Liver (tissue), 8 donors: ENCODE measurements at regions not wholly inside any gene's neighbourhood (a gene's known extent, or its start where the extent isn't known, plus 50 kb on each side); places are given as distances from the start of the nearest gene placed in this dataset.

Experiments used
- DNase-seq: peaks from one replicate; pipeline ENCODE4 v3.0.0-alpha.2; 2017; ENCODE audit warnings: low spot score
- H3K27ac ChIP-seq, 2 donors: one replicate each; pipeline ENCODE4 v1.7.0; 2013; ENCODE audit warnings: inconsistent platforms in 2 of 2, low read length in 2 of 2, control low read depth in 1 of 2, low read depth in 1 of 2, mild to moderate bottlenecking in 1 of 2
- H3K27me3 ChIP-seq, 4 donors: one replicate each; pipeline versions ENCODE4 v1.6.1 to v1.7.0; 2013; ENCODE audit warnings: low read length in 3 of 4, inconsistent platforms in 1 of 4, mild to moderate bottlenecking in 1 of 4, moderate library complexity in 1 of 4; ENCODE audit not compliant: control insufficient read depth in 4 of 4, insufficient read depth in 4 of 4
- H3K36me3 ChIP-seq, 4 donors: one replicate each; pipeline versions ENCODE4 v1.6.1 to v1.7.0; 2013; ENCODE audit warnings: low read length in 3 of 4, mild to moderate bottlenecking in 3 of 4, low read depth in 1 of 4, moderate library complexity in 1 of 4; ENCODE audit not compliant: control insufficient read depth in 4 of 4, insufficient read depth in 3 of 4
- H3K4me1 ChIP-seq, 4 donors: one replicate each; pipeline versions ENCODE4 v1.6.1 to v1.7.0; 2013; ENCODE audit warnings: low read length in 3 of 4, mild to moderate bottlenecking in 3 of 4, moderate library complexity in 1 of 4; ENCODE audit not compliant: control insufficient read depth in 4 of 4, insufficient read depth in 4 of 4
- H3K4me3 ChIP-seq, 3 donors: one replicate each; pipeline versions ENCODE4 v1.6.1 to v1.7.0; 2013; ENCODE audit warnings: low read length in 3 of 3, control low read depth in 1 of 3, low read depth in 1 of 3, mild to moderate bottlenecking in 1 of 3
- H3K9ac ChIP-seq, 2 donors: one replicate each; pipeline ENCODE4 v1.7.0; 2013; ENCODE audit warnings: low read length in 2 of 2, mild to moderate bottlenecking in 2 of 2, moderate library complexity in 2 of 2, control low read depth in 1 of 2, low read depth in 1 of 2
- H3K9me3 ChIP-seq, 4 donors: one replicate each; pipeline versions ENCODE4 v1.6.1 to v1.7.0; 2013; ENCODE audit warnings: low read length in 3 of 4; ENCODE audit not compliant: control insufficient read depth in 4 of 4
- EGR1 ChIP-seq, 2 donors: IDR thresholded peaks; 2 replicates each; pipeline ENCODE4 v1.6.1; 2016 to 2018; ENCODE audit warnings: antibody characterized with exemption in 2 of 2, low read depth in 2 of 2
- FOXA1 ChIP-seq: IDR thresholded peaks from 2 replicates; pipeline ENCODE4 v1.6.1; 2016; ENCODE audit warnings: antibody characterized with exemption
- FOXA2 ChIP-seq: IDR thresholded peaks from 2 replicates; pipeline ENCODE4 v1.6.1; 2016; ENCODE audit warnings: antibody characterized with exemption
- GABPA ChIP-seq, 2 donors: IDR thresholded peaks in 1 of 2; conservative IDR thresholded peaks in 1 of 2; 2 replicates each; pipeline ENCODE4 v1.6.1; 2016; ENCODE audit warnings: antibody characterized with exemption in 2 of 2, mild to moderate bottlenecking in 1 of 2, moderate library complexity in 1 of 2
- HNF4A ChIP-seq, 2 donors: conservative IDR thresholded peaks; 2 replicates each; pipeline ENCODE4 v1.6.1; 2016; ENCODE audit warnings: antibody characterized with exemption in 2 of 2, mild to moderate bottlenecking in 2 of 2
- HNF4G ChIP-seq: IDR thresholded peaks from 2 replicates; pipeline ENCODE4 v1.6.1; 2016; ENCODE audit warnings: antibody characterized with exemption
- JUND ChIP-seq, 2 donors: IDR thresholded peaks; 2 replicates each; pipeline ENCODE4 v1.6.1; 2016; ENCODE audit warnings: antibody characterized with exemption in 2 of 2
- NR2F2 ChIP-seq: IDR thresholded peaks from 2 replicates; pipeline ENCODE4 v1.6.1; 2016; ENCODE audit warnings: antibody characterized with exemption
- RAD21 ChIP-seq, 2 donors: IDR thresholded peaks; 2 replicates each; pipeline ENCODE4 v1.6.1; 2016; ENCODE audit warnings: antibody characterized with exemption in 2 of 2, mild to moderate bottlenecking in 2 of 2
- RXRA ChIP-seq, 2 donors: IDR thresholded peaks; 2 replicates each; pipeline ENCODE4 v1.6.1; 2017 to 2018; ENCODE audit warnings: antibody characterized with exemption in 2 of 2, mild to moderate bottlenecking in 1 of 2
- SP1 ChIP-seq: IDR thresholded peaks from 2 replicates; pipeline ENCODE4 v1.6.1; 2018; ENCODE audit warnings: antibody characterized with exemption, mild to moderate bottlenecking
- TAF1 ChIP-seq: conservative IDR thresholded peaks from 2 replicates; pipeline ENCODE4 v1.6.1; 2016; ENCODE audit warnings: antibody characterized with exemption, mild to moderate bottlenecking
- YY1 ChIP-seq: IDR thresholded peaks from 2 replicates; pipeline ENCODE4 v1.6.1; 2016; ENCODE audit warnings: antibody characterized with exemption, mild to moderate bottlenecking
- WGBS: extraction: QIAGEN DNeasy Blood & Tissue Kit; methylation state at CpG from one replicate; pipeline ENCODE4 v1.1.7; 2013; 5-methylcytosine and 5-hydroxymethylcytosine counted together
- TF ChIP-seq, protein P1 (sequence below): IDR thresholded peaks from 2 replicates; pipeline ENCODE4 v1.6.1; 2016; ENCODE audit warnings: antibody characterized with exemption
- TF ChIP-seq, protein P2 (sequence below): fragments of 150-350 bp; IDR thresholded peaks from 2 replicates; pipeline ENCODE4 v1.5.1; 2017; ENCODE audit warnings: improper control_type of control experiment, low read depth, low read length; ENCODE audit not compliant: missing input control
- TF ChIP-seq, protein P3 (sequence below): IDR thresholded peaks from 2 replicates; pipeline ENCODE4 v1.6.1; 2016; ENCODE audit warnings: antibody characterized with exemption, mild to moderate bottlenecking
- donor health status: healthy.
- donor health status: healthy.
- donor health status: healthy.
- donor health status: healthy.
- donor health status: healthy.

DNA sequence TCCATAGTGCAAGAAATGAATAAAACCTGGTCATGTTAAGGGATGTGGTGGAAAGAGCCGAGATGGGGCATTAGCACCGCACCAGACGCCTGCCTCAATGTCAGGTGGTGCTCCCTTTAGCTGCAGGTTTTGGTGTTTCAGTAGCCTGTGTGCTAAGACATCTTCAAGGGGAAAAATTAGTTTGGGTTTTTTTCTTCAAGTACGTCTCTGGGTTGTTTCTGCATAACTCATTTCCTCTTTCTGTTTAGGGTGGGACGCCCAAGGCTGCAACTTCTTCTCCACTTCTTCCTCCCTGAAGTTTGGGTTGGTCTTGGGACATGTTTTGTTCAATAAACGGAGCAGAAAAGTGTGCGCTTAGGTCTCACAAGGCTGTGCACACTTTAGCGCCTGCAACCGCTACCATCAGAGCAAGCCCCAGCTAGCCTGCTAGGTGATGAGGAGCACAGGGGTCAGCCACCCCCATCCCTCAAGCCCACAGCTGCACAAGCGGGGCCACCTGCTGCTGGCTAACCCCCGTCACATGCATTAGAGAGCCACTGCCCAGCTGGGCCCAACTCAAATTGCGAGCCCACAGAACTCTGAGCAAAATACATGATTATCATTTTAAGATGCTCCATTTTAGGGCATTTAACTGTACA, 1495.7 kb downstream of the TBC1D22A start:
- DNase-seq: no peak
- Histone ChIP-seq H3K9me3 (no peaks in the 10 kb centered on the region), H3K4me3 (no peak overlapping the region), H3K4me1 (no peaks in the 10 kb centered on the region), H3K27ac (no peak overlapping the region), H3K36me3 (no peaks in the 10 kb centered on the region), H3K9ac (no peak overlapping the region), H3K27me3 (peaks cover 0 to 7% (median 3%) of the 10 kb centered on the region in 4 donors)
- 79% methylated on average over 12 of the region's 12 CpGs for WGBS
- no peak for TF ChIP-seq JUND (IDR thresholded peaks at IDR 0.05)
- TF ChIP-seq, protein P1, sequence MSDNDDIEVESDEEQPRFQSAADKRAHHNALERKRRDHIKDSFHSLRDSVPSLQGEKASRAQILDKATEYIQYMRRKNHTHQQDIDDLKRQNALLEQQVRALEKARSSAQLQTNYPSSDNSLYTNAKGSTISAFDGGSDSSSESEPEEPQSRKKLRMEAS: no peak
- no peak for TF ChIP-seq TAF1
- no peak for TF ChIP-seq EGR1 (IDR thresholded peaks at IDR 0.05; ENCODE audit: low read depth in 2 of 2)
- TF ChIP-seq YY1: no peak
- no peak for TF ChIP-seq HNF4G
- no peak for TF ChIP-seq GABPA (IDR thresholded peaks at IDR 0.05 in 1 of 2, conservative IDR thresholded peaks at IDR 0.05 in 1 of 2)
- TF ChIP-seq RAD21 (IDR thresholded peaks at IDR 0.05): no peak
- no peak for TF ChIP-seq RXRA (IDR thresholded peaks at IDR 0.05)
- TF ChIP-seq, protein P2, sequence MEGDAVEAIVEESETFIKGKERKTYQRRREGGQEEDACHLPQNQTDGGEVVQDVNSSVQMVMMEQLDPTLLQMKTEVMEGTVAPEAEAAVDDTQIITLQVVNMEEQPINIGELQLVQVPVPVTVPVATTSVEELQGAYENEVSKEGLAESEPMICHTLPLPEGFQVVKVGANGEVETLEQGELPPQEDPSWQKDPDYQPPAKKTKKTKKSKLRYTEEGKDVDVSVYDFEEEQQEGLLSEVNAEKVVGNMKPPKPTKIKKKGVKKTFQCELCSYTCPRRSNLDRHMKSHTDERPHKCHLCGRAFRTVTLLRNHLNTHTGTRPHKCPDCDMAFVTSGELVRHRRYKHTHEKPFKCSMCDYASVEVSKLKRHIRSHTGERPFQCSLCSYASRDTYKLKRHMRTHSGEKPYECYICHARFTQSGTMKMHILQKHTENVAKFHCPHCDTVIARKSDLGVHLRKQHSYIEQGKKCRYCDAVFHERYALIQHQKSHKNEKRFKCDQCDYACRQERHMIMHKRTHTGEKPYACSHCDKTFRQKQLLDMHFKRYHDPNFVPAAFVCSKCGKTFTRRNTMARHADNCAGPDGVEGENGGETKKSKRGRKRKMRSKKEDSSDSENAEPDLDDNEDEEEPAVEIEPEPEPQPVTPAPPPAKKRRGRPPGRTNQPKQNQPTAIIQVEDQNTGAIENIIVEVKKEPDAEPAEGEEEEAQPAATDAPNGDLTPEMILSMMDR: no peak
- TF ChIP-seq HNF4A (conservative IDR thresholded peaks at IDR 0.05): no peak
- TF ChIP-seq FOXA2: no peak
- TF ChIP-seq SP1: no peak
- no peak for TF ChIP-seq FOXA1

DNA sequence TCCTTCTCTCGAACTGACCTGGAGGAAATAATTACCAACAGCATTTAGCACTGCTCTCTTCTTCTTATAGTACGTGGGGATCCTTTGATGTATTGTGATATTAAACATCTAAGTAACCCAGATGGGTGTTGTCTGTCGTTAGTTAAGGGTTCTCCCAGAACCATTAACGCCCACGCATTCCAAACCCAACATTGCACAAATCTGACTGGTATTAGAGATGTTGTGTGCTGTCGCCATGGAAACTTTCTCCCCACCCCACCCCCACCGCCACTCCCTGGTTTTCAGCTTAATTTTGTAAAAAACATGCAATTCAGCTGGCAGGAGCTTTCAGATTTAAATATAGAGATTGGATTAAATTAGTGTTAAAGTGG, 1495.2 kb downstream of the TBC1D22A start:
- H3K36me3 ChIP-seq: no peaks in the 10 kb centered on the region
- H3K27me3 ChIP-seq: peaks cover 0 to 7% (median 3%) of the 10 kb centered on the region in 4 donors
- H3K9ac ChIP-seq: no peak overlapping the region
- WGBS: 74% methylated on average over 7 of the region's 7 CpGs
- no peaks in the 10 kb centered on the region for H3K4me1 ChIP-seq
- no peak overlapping the region for H3K27ac ChIP-seq
- DNase-seq: no peak
- H3K9me3 ChIP-seq: no peaks in the 10 kb centered on the region
- no peak for TF ChIP-seq RAD21 (IDR thresholded peaks at IDR 0.05)
- TF ChIP-seq TAF1: no peak
- no peak for TF ChIP-seq RXRA (IDR thresholded peaks at IDR 0.05)
- no peak for TF ChIP-seq FOXA2
- TF ChIP-seq, protein P1: no peak
- TF ChIP-seq, protein P3, sequence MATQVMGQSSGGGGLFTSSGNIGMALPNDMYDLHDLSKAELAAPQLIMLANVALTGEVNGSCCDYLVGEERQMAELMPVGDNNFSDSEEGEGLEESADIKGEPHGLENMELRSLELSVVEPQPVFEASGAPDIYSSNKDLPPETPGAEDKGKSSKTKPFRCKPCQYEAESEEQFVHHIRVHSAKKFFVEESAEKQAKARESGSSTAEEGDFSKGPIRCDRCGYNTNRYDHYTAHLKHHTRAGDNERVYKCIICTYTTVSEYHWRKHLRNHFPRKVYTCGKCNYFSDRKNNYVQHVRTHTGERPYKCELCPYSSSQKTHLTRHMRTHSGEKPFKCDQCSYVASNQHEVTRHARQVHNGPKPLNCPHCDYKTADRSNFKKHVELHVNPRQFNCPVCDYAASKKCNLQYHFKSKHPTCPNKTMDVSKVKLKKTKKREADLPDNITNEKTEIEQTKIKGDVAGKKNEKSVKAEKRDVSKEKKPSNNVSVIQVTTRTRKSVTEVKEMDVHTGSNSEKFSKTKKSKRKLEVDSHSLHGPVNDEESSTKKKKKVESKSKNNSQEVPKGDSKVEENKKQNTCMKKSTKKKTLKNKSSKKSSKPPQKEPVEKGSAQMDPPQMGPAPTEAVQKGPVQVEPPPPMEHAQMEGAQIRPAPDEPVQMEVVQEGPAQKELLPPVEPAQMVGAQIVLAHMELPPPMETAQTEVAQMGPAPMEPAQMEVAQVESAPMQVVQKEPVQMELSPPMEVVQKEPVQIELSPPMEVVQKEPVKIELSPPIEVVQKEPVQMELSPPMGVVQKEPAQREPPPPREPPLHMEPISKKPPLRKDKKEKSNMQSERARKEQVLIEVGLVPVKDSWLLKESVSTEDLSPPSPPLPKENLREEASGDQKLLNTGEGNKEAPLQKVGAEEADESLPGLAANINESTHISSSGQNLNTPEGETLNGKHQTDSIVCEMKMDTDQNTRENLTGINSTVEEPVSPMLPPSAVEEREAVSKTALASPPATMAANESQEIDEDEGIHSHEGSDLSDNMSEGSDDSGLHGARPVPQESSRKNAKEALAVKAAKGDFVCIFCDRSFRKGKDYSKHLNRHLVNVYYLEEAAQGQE: no peak
- TF ChIP-seq GABPA (IDR thresholded peaks at IDR 0.05 in 1 of 2, conservative IDR thresholded peaks at IDR 0.05 in 1 of 2): no peak
- TF ChIP-seq NR2F2: no peak
- no peak for TF ChIP-seq JUND (IDR thresholded peaks at IDR 0.05)
- TF ChIP-seq EGR1 (IDR thresholded peaks at IDR 0.05; ENCODE audit: low read depth in 2 of 2): no peak
- no peak overlapping the region for H3K4me3 ChIP-seq
